GM18858 (cell line): ENCODE measurements at regions not wholly inside any gene's neighbourhood (a gene's known extent, or its start where the extent isn't known, plus 50 kb on each side); places are given as distances from the start of the nearest gene placed in this dataset.
"Not testable (repeated sequence)": the region's sequence is repeated elsewhere in the genome, so short reads cannot be mapped to it uniquely, and the experiment has no call there.

Source experiments
- ATAC-seq: cut with Tn5 transposase; IDR thresholded peaks from one replicate; pipeline ENCODE4 v1.9.1; 2021; ENCODE audit not compliant: unreplicated experiment

DNA sequence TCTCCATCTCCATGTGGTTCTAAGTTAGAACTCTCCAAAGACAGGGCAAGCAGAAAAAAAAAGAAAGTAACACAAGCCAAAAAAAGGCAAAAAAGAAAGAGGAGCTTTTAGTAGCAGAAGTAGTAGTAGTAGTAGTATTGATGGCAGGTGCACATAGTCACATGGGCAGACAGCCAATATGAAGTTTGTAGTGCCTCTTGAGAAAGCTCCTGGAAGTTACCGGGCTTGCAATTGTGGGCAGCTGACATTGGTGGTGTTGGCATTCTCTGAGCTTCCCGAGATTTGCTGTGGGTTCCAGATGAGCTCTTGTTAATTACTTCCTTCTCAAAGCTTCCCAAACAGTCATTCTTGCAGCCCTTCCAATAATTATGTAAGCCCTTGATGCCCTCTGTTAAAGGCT, 1128.5 kb downstream of the TYW1 start:
- no peak for ATAC-seq

DNA sequence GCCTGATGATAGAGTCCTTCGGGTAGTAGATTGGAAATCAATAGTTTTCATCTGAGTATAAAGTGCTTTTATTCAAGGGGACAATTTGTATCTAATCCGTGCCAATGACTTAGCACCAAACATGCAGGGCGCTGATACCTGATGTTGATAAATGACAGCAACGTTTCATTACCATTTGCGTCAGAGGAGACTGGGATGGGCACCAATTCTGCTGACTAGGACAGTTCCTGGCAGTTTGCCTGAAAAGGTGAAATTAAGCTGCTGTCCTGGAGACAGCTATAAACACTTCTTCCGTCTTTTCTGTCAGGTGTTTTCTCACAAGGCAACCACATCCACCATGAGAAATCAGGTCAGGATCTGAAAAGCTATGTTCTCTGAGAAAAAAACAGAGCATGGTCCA, 1136.4 kb downstream of the TYW1 start:
- ATAC-seq: no peak

DNA sequence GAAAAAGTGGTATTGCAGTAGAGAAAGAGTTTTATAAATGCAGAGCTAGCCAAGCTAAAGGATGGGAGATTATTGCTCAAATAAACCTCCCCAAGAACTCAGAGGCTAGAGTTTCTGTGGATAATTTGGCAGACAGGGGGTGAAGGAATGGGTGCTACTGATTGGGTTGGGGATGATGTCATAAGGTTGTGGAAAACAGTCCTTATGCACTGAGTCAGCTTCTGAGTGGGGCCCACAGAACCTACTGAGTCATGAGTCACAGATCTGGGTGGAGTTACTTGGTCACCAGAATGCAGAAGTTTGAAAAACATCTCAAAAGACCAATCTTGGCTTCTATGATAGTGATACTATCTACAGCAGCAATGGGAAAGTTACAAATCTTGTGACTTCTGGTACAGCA, 1146.7 kb downstream of the TYW1 start:
- ATAC-seq: no peak

DNA sequence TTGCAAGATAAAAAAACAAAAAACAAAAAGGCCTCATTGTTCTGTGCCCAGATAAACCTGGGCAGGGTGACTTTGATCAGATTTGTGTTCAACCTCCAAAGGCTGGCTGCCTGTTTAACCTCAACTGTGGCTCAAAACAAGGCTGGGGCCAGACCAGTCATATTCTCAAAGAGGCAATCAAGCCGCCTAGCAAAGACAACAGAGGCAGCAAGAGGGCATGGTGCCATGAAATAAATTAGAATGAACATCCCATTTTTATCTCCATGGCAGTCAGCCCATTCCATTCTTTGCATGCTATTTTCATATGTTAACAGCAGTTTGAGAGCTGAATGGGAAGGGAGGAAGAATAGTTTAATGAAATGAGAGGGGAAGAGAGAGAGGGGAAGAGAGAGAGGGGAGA, 1150.3 kb downstream of the TYW1 start:
- no peak for ATAC-seq

DNA sequence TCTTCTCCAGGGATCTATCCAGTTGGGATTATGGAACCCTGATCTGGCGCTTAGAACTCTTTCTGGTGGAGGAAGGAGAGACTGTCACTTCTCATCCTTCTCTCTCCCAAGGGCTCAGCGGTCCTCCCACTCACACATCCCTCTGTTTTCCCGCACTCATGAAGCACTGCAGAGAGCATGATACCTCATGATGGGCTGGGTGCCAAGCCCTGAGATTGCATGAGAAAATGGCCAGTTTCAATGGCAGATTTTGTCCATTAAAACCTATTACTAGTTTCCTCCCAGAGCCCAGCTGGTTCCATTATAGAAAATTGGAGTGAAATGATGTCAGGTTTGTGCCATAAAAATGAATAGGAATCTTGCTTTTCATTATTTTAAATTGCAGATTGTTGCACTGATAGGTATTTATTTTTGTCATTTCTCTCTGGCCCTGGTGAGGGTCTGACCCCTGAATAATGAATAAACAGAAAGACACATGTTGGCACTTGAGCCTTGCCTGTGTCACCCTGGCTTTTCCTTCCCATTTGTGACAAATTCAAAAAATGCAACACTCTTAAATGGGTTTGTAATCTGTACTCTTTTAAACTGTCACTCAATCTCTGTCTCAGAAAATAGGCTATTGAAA, 1151.1 kb downstream of the TYW1 start:
- no peak for ATAC-seq

DNA sequence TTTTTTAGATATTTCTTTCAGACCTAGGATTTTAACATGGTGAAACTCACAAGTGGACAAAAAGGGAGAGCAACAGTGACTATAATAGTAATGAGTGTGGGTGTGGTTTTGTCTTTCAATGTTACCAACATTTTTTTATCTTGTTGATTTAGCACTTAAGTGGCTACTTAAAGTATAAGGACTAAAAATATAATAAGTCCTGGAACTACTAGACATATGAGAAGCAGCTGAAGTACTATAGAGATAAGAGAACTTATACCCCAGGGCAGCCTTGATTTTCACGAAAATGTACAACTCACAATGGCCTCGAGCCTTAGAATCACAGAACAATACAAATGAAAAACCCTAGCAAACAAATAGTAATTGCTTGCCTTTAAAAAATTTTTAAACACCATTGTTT, 1151.8 kb downstream of the TYW1 start:
- ATAC-seq: no peak

DNA sequence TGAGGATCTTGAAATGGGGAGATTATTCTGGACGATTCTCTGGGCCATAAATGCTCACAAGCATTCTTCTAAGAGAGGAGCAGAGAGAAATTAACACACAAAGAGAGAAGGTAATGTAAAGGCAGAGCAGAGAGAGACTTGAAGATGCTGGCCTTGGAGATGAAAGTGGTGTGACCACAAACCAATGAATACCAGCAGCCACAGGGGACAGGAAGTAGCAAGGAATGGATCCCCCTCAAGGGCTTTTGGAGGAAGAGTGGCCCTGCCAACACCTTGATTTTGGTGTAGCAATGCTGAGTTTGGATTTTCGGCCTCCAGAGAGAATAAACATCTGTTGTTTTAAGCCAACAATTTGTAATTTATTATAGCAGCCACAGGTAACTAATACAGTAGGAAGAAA, 1155.6 kb downstream of the TYW1 start:
- ATAC-seq: no peak

DNA sequence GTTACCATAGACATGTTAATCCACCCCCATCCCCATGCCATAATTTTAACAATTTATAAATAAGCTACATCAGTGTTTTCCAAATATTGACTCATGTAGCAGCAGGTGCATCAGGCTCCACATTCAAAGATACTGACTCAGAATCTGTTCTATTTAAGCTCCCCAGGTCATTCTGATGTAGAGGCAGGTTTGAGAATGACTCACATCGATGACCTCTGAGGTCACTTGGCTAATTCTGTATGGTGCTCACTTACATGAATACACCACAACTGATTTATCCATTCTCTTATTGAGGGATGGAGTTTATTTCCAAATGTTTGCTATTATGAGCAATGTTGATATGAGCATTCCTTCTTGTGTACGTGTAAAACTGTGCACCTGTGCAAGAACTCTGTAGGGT, 1159.0 kb downstream of the TYW1 start:
- no peak for ATAC-seq

DNA sequence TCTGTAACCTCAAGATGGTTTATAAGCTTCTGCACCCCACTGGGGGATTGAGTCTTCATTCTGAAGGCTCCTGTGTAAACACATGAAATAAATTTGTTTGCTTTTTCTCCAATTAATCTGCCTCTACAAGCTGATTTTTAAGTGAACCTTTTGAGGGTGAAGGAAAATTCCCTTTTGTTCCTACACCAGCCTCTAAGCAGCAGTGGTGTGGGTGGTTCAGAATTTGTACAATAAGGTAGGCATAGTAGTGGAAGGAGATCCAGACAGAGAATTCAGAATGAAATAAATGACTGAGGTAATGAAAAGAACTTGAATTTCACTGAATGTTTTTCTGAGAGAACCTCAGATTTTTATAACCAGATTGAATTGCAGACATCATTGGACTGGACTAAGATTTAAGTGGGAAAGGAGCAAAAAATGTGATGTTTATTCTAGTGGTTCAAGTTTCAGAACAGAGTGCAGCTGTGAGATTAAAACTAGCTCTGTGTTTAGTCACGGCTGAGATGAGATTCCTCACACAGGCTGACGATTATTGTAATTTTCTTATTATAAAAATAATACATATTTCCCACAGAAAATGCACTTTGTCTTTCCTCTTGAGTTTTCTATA, 1162.2 kb downstream of the TYW1 start:
- no peak for ATAC-seq

DNA sequence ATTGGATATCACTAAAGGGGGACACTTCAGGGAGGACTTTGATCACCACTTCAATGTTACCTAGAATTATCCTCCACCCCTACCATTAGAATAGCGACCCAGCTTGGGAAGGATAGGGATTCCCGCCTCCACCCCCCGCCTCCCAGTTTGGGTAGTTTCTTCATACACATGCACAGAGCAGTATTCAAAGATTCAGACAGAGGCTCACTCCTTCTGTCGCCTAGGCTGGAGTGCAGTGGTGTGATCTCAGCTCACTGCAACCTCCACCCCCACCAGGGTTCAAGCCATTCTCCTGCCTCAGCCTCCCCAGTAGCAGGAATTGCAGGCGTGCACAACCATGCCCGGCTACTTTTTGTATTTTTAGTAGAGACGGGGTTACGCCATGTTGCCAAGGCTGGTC, 1166.1 kb downstream of the TYW1 start:
- no peak for ATAC-seq

DNA sequence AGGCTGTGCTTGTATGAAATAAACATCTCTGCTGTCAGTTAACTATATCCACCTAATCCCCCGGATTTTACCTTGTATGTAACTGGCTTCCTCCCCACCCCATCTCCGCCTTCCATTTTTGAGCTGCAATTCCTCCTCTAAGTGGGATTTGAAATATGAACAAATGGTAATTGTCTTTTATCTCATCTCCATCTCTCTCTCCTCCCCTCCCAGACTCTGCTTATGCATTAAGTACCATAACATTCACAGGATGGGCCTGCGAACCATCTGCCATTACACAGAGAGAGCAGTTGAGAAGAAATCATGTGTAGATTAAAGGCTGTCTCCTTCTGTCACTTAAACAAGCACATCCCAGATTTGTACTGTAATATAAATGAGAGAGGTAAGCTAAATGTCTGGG, 1169.9 kb downstream of the TYW1 start:
- ATAC-seq: no peak

DNA sequence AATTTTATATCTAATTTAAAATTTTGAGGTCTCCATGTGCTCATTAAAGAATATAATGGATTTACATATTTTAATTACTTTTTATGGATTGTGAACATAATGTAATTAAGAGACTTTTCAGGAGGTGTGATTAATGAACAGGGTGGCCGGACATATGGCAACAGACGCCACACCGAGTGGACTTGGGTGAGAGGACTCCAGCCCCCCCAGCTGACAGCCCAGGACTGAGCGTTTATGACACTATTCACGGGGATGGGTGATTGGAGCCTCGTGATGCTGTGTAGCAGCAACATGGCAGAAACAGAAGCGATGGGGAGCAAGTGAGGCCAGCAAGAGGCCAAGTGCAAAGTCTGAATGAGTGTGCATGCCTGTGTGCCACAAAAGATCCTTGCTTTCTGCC, 1176.9 kb downstream of the TYW1 start:
- no peak for ATAC-seq

DNA sequence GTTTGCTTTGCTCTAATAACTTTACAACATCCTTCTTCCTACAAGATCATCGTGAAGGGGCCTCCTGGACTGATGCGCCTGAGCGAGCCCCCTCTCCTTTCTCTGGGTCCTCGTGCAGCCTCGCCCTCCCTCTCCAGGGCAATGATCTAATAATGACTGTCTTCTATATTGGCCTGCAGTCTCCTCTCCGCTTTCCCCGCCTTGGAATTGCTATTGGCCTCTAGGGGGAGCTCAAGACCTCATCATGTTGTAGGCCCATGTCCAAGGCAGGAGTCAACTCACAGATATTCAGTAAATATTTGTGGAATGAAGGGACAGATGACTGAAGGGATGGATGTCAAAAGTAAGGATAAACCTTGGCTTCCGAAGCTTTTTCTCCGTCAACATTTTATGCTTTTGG, 1180.3 kb downstream of the TYW1 start:
- ATAC-seq: no peak

DNA sequence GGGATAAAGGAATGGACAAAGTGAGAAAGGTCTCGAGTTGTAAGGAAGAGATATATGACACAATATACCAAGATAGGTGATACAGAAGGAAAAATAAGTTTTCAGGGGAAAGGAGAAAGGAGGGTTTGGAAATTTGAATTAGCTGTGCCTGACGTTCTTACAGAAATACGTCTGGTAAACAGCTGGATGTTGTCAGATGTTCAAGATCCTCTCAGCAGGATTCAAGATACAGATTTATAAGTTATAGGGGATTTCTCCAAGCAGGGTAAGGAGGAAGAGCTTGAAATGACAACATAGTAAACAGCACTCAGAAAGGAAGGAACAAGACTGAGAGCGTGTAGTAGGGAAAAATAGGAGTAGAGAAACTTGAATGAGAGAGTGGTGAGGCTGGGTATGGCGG, 1184.1 kb downstream of the TYW1 start:
- no peak for ATAC-seq

DNA sequence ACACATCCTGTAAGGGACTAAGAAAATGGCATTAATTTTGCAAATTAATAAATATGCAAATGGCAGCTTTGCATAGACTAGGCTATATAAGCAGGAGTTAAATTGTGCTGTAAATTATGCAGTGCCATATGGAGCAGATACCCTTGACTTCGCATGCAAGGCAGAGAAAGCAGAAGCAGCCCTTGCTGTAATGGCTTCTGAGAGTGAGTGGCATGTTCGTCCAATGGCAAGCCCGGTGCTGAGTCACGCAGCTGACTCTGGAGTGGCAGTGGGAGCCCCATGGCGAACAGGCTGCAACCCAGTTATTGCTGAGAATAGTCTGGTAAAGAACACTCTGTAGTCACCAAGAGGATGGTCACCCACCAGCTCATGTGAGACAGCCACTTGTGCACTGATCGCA, 1186.5 kb downstream of the TYW1 start:
- ATAC-seq: no peak

DNA sequence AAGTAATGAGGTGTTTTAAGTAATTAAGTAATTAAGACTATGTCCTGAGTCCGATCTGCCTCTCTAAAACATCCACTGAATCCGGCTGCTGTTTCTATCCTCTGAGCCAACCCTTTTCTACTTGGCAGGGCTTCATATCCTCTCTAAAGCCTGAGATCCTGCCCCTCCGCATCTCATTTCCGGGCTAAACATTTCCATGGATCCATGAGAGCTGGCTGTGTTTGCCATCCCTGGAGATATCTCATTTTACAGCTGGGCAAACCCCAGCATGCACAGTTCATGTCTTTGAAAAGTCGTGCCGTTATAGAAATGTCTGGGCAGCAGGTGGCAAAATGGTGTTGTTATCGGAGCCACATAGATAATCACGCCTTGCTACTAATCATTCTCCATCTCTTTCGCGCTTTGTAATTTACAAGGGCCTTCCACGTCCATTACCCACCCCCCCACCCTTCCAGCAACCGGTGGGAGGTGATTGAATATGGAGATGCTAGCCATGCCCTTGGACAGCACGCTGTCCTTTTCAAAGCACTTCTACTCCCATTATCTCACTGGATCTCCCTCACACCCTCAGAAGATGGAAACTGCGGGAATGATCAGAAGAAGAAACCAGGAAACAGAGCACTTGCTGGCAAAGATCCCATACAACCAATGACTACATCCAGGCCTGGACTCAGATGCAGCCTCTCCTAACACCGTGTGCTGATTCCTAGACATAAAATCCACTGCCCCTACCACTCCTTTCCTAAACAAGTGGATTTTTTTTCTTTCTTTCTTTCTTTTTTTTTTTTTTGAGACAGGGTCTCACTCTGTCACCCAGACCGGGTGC, 1189.2 kb downstream of the TYW1 start:
- no peak for ATAC-seq

DNA sequence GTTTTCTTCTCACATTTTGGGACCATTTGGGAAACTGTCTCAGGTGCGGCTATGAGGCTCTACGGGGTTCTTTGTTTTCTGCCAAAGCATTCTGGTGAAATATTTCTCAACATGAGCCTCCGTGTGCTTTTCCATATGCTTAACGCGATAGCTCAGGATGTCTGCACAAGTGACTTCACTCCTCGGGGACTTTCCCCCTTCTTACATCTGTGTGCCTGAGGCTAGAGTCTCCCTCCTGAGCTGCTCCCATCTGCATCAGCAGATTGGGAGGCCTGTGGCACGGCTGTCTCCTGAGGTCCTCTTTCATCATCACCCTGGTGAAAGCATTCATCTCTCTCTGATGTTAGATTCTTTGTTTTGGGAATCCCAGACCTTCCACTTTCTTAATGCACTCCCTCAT, 1190.9 kb downstream of the TYW1 start:
- no peak for ATAC-seq

DNA sequence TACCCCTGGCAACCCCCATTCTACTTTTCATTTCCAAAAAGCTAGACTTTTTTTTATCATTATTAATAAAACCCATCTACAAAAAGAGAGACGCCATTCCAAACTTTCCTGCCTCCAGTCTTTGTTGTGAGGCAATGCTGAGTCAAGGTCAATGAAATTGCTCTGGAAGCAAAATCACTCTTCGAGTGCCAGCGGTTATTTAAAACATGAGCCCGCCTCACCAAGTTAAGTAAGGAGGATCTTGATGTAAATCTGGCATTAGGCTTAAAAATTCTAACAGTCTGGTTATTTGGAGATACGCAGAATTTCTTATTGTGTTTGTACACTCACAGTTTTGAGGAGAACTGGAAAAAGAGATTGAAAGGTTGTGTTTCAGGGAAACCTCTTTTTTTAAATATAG, 1196.3 kb downstream of the TYW1 start:
- ATAC-seq: no peak

DNA sequence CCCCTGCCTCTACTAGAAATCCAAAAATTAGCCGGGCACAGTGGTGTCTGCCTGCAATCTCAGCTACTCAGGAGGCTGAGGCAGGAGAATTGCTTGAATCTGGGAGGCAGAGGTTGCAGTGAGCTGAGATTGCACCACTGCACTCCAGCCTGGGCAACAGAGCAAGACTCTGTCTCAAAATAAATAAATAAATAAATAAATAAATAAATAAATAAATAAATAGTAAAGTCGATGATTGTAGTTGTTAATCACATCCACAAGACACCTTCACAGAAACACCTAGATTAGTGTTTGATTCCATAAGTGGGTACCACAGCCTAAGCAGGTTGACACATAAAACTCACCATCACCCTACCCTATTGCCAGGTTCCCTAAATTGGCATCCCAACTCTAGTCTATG, 1199.0 kb downstream of the TYW1 start:
- ATAC-seq: not testable (repeated sequence)

DNA sequence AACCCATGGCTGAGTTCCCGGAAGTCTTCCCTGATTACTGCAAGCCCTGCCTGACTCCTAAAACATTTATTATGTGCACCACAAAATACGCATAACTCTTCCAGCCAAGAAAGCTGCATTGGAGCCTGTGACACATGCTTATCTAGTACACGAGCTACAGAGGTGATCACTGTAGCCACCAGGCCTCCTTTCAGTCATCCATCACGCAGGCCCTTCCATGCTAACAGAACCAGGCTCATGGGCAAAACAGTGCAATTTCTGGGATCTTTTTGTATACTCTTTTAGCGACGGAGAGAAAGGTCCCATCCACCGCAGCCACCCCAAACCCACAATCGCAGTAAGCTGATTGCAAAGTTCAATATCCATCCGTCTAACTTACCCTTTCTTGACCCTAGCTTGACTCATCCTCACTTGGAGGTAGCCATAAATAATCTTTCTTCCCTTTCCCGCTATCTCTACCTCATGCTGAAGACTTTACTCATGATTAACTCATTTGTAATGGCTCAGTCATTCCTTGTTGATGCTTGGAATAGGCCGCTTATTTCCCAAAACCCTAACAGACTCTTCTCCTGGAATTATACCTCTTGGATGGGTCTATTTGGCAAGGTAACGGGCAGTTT, 1203.5 kb downstream of the TYW1 start:
- no peak for ATAC-seq

DNA sequence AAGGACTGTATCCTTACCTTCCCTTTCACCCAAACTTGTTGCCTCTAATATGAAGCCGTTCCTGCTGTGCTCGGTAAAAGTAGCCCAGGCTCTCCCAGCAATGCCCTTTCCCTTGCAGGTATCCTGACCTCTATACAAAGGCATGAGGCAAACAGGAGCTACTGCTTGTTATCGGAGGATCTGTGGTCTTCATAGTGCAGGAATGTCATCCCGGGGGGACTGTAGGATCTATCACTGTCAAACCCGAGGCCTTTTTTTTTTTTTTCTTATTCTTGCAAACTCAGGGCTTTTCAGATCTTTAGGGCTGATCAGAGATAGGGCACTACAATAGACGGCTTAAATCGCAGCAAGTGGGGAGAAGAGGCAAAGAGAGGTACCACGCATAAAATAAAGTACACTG, 1206.6 kb downstream of the TYW1 start:
- ATAC-seq: no peak

DNA sequence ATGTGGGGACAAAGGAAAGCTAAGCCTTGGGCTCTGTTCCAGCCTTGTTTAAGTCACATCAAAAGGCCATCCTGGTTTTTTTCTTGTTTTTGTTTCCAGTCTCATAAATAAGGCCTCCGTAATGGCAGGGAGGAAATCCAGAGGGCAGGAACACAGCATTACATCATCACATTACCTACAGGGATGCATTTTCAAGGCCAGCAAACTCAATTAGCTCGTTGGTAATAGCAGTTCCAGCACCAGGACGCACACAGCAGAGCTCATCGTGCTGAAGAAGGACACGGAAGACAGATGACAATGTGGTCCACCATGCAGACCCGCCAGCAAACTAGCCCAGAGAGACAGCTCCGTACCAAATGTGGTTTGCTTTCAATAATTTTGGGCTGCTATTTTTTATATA, 1209.2 kb downstream of the TYW1 start:
- ATAC-seq: no peak
